K562 (cell line): ENCODE measurements at regions not wholly inside any gene's neighbourhood (a gene's known extent, or its start where the extent isn't known, plus 50 kb on each side); places are given as distances from the start of the nearest gene placed in this dataset.

Experiments used
- ATAC-seq: fragments of 200-7000 bp; cut with Tn5 transposase; 3 replicates; pipeline ENCODE4 v1.9.1; 2020; ENCODE audit warnings: moderate library complexity
- BruUV-seq: library from RNA; stranded (reverse); fragments of 400-500 nt; replicated peaks from 2 replicates; lab custom pipeline; 2021; lab: Mats Ljungman, UMichigan
- CTCF ChIA-PET: fragments of 300-600 bp; formaldehyde crosslinking; extraction: SDS; loops from one replicate; lab custom pipeline; 2021; ENCODE audit warnings: low intra/inter-chr PET ratio; lab: Yijun Ruan, JAX
- POLR2A ChIA-PET: fragments of 300-600, 350-650 bp; sonication (Branson Sonifier 250); formaldehyde crosslinking; extraction: SDS; loops from one replicate; lab custom pipeline; 2021; ENCODE audit warnings: antibody characterized with exemption, inconsistent platforms; lab: Yijun Ruan, JAX
- DNase-seq, 4 experiments: peaks; one replicate each; pipeline versions ENCODE4 v3.0.0 to v3.0.0-alpha.2; 2011 to 2018; ENCODE audit warnings: low spot score in 3 of 4, mixed read lengths in 3 of 4; ENCODE audit errors: extremely low read depth in 1 of 4
- FAIRE-seq: peaks from 2 replicates; lab custom pipeline; 2011; peaks lifted over from hg19 to GRCh38; lab: Jason Lieb, UNC
- H2AFZ ChIP-seq: 2 replicates; pipeline ENCODE4 v1.6.0; 2011; ENCODE audit warnings: low read depth, low read length, control low read depth, inconsistent platforms
- H3K27ac ChIP-seq: fragments of 200-600 bp; 3 replicates; pipeline ENCODE4 v1.8.0; 2011; ENCODE audit warnings: low read depth, mild to moderate bottlenecking, control low read depth, inconsistent platforms, low read length, moderate library complexity, mixed read lengths; ENCODE audit errors: extremely low read depth
- H3K27me3 ChIP-seq, 2 experiments: fragments of 300-600 bp in 1 of 2; 2 replicates in 1 of 2; 3 replicates in 1 of 2; pipeline versions ENCODE4 v1.6.0 to v1.8.0; 2011; ENCODE audit warnings: inconsistent platforms in 2 of 2, low read length in 2 of 2, mild to moderate bottlenecking in 1 of 2, mixed read lengths in 1 of 2, moderate library complexity in 1 of 2; ENCODE audit not compliant: control insufficient read depth in 2 of 2, insufficient read depth in 2 of 2
- H3K36me3 ChIP-seq: fragments of 300-600 bp; 3 replicates; pipeline ENCODE4 v1.8.0; 2011; ENCODE audit warnings: mild to moderate bottlenecking, low read length, inconsistent platforms; ENCODE audit not compliant: control insufficient read depth, insufficient read depth
- H3K4me1 ChIP-seq, 2 experiments: fragments of 200-600 bp in 1 of 2; replicated peaks in 1 of 2; 2 replicates in 1 of 2; 3 replicates in 1 of 2; pipeline versions ENCODE4 v1.5.1 to v1.8.0; 2011; ENCODE audit warnings: inconsistent platforms in 2 of 2, low read length in 2 of 2, mild to moderate bottlenecking in 1 of 2, mixed read lengths in 1 of 2, moderate library complexity in 1 of 2; ENCODE audit not compliant: control insufficient read depth in 2 of 2, insufficient read depth in 2 of 2
- H3K4me2 ChIP-seq: 2 replicates; pipeline ENCODE4 v1.6.1; 2011; ENCODE audit warnings: low read length, control low read depth, inconsistent platforms, mixed read lengths; ENCODE audit not compliant: insufficient read depth
- H3K4me3 ChIP-seq: fragments of 200-600 bp; sonication (generic), shearing (Covaris generic); 2 replicates; pipeline ENCODE4 v1.5.1; 2016; ENCODE audit warnings: control low read depth, inconsistent platforms
- H3K79me2 ChIP-seq: fragments of 200-600 bp; 3 replicates; pipeline ENCODE4 v1.8.0; 2011; ENCODE audit warnings: low read length, inconsistent platforms; ENCODE audit not compliant: control insufficient read depth, insufficient read depth
- H3K9ac ChIP-seq, 2 experiments: 2 replicates each; pipeline versions ENCODE4 v1.6.0 to v1.6.1; 2011; ENCODE audit warnings: low read depth in 2 of 2, low read length in 2 of 2, control low read depth in 1 of 2, inconsistent platforms in 1 of 2, mild to moderate bottlenecking in 1 of 2, mixed read lengths in 1 of 2; ENCODE audit not compliant: insufficient read depth in 1 of 2
- H3K9me1 ChIP-seq: one replicate; pipeline ENCODE4 v1.6.0; 2011; ENCODE audit warnings: inconsistent platforms, mild to moderate bottlenecking, low read length, moderate library complexity; ENCODE audit not compliant: control insufficient read depth, insufficient read depth
- H3K9me3 ChIP-seq: replicated peaks from 2 replicates; pipeline ENCODE4 v1.5.1; 2011; ENCODE audit warnings: low read depth, low read length, inconsistent platforms; ENCODE audit not compliant: control insufficient read depth, insufficient read depth
- H4K20me1 ChIP-seq: replicated peaks from 2 replicates; pipeline ENCODE4 v1.6.1; 2011; ENCODE audit warnings: low read length, inconsistent platforms, mixed read lengths; ENCODE audit not compliant: control insufficient read depth, insufficient read depth
- ADNP ChIP-seq: fragments of 200-800 bp; sonication (Bioruptor generic); IDR thresholded peaks from 2 replicates; pipeline ENCODE4 v1.6.1; 2016; ENCODE audit warnings: missing genetic modification characterization, missing compliant biosample characterization
- BCL6 ChIP-seq: fragments of 250-450 bp; sonication (Bioruptor Pico); IDR thresholded peaks from 2 replicates; pipeline ENCODE4 v1.4.0; 2020
- GABPB2 ChIP-seq: fragments of 250-450 bp; sonication (Bioruptor Pico); conservative IDR thresholded peaks from 2 replicates; pipeline ENCODE4 v1.5.1; 2021; ENCODE audit warnings: mild to moderate bottlenecking
- HEY1 ChIP-seq: fragments of 250-450 bp; sonication (Bioruptor Pico); IDR thresholded peaks from 2 replicates; pipeline ENCODE4 v1.5.0; 2020; ENCODE audit warnings: mild to moderate bottlenecking, moderate library complexity, borderline replicate concordance
- HNRNPUL1 ChIP-seq: fragments of 200-400 bp; formaldehyde crosslinking; IDR thresholded peaks from 2 replicates; pipeline ENCODE4 v1.6.1; 2017; ENCODE audit warnings: low read length
- JUNB ChIP-seq: fragments of 450-650 bp; formaldehyde crosslinking; conservative IDR thresholded peaks from 2 replicates; pipeline ENCODE4 v1.4.0; 2020; ENCODE audit warnings: mild to moderate bottlenecking
- MBD2 ChIP-seq: sonication (generic); IDR thresholded peaks from 2 replicates; pipeline ENCODE4 v1.6.1; 2016; ENCODE audit warnings: low read depth, borderline replicate concordance
- MCM2 ChIP-seq: fragments of 450-650 bp; IDR thresholded peaks from 2 replicates; pipeline ENCODE4 v1.6.1; 2017; ENCODE audit warnings: low read depth, mild to moderate bottlenecking
- MCM3 ChIP-seq: fragments of 450-650 bp; IDR thresholded peaks from 2 replicates; pipeline ENCODE4 v1.6.1; 2016
- RCOR1 ChIP-seq, 2 experiments: IDR thresholded peaks; 2 replicates each; pipeline ENCODE4 v1.6.1; 2012; ENCODE audit warnings: low read depth in 2 of 2, low read length in 2 of 2, borderline replicate concordance in 1 of 2, improper control_type of control experiment in 1 of 2
- RHOXF2B ChIP-seq: fragments of 250-450 bp; sonication (Bioruptor Pico); conservative IDR thresholded peaks from 2 replicates; pipeline ENCODE4 v1.5.1; 2021
- SMAD4 ChIP-seq: fragments of 250-450 bp; sonication (Bioruptor Pico); conservative IDR thresholded peaks from 2 replicates; pipeline ENCODE4 v1.8.0; 2021; ENCODE audit warnings: inconsistent platforms, mild to moderate bottlenecking, moderate library complexity
- SMARCB1 ChIP-seq: IDR thresholded peaks from 2 replicates; pipeline ENCODE4 v1.6.1; 2011; ENCODE audit warnings: improper control_type of control experiment, low read depth; ENCODE audit not compliant: insufficient read length
- WGBS: fragments of 100-300 bp; shearing (Covaris generic); methylation state at CpG from one replicate; pipeline ENCODE4 v1.1.6; 2016; ENCODE audit warnings: low coverage, mixed read lengths; ENCODE audit not compliant: insufficient coverage; ENCODE audit errors: missing lambda C conversion rate; 5-methylcytosine and 5-hydroxymethylcytosine counted together
- in situ Hi-C: fragments of 300-500 bp; cut with MboI; formaldehyde crosslinking; loops from 4 replicates; pipeline ENCODE4 v1.15.0; 2018; ENCODE audit warnings: inconsistent platforms, mixed read lengths
- intact Hi-C: fragments of 100-400 bp; cut with micrococcal nuclease; formaldehyde crosslinking; loops from 2 replicates; pipeline ENCODE4 v1.14.2; 2022
- TF ChIP-seq, protein P1 (sequence below): fragments of 150-350 bp; IDR thresholded peaks from 2 replicates; pipeline ENCODE4 v1.6.1; 2014; ENCODE audit warnings: low read depth, mild to moderate bottlenecking, low read length, borderline replicate concordance
- TF ChIP-seq, protein P2 (sequence below): fragments of 200-400 bp; formaldehyde crosslinking; IDR thresholded peaks from 2 replicates; pipeline ENCODE4 v1.6.1; 2017; ENCODE audit warnings: mild to moderate bottlenecking, low read depth, low read length, moderate library complexity
- TF ChIP-seq, protein P3 (sequence below): fragments of 250-450 bp; sonication (Bioruptor Pico); IDR thresholded peaks from 2 replicates; pipeline ENCODE4 v1.5.0; 2021; ENCODE audit warnings: mild to moderate bottlenecking, moderate library complexity

DNA sequence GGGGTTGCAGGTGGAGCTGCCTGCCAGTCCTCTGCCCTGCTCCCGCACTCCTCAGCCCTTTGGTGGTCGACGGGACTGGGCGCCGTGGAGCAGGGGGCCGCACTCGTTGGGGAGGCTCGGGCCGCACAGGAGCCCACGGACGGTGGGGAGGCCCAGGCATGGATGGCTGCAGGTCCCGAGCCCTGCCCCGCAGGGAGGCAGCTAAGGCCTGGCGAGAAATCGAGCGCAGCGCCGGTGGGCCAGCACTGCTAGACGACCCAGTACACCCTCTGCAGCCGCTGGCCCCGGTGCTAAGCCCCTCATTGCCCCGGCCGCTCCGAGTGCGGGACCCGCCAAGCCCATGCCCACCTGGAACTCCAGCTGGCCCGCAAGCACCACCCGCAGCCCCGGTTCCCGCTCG lies 221.8 kb downstream of the BTG1 start:
- Histone ChIP-seq H3K27ac (no peak overlapping the region), H3K4me1 (peaks cover 0 to 22% of the 10 kb centered on the region in 2 experiments; a peak in 3 of 5 replicates), H3K36me3 (no peaks in the 10 kb centered on the region), H4K20me1 (no peaks in the 10 kb centered on the region), H3K9me3 (no peaks in the 10 kb centered on the region), H3K27me3 (no peaks in the 10 kb centered on the region), H3K9me1 (no peaks in the 10 kb centered on the region), H2AFZ (no peak overlapping the region), H3K4me3 (no peak overlapping the region), H3K9ac (no peak overlapping the region), H3K4me2 (no peak overlapping the region), H3K79me2 (no peaks in the 10 kb centered on the region)
- in situ Hi-C loops (no loop called here), intact Hi-C loops (no loop called here)
- TF ChIP-seq RHOXF2B (CRISPR knock-in tag) (no peak), SMAD4 (no peak), MCM2 (no peak), MBD2 (no peak), ADNP (tag) (no peak), MCM3 (no peak), HNRNPUL1 (no peak), JUNB (no peak), GABPB2 (CRISPR knock-in tag) (no peak), SMARCB1 (no peak), RCOR1 (IDR thresholded peaks at IDR 0.05; ENCODE audit: borderline replicate concordance in 1 of 2, low read depth in 2 of 2, low read length in 2 of 2) (no peak), HEY1 (CRISPR knock-in tag) (no peak), BCL6 (CRISPR knock-in tag) (no peak)
- TF ChIP-seq, protein P1, sequence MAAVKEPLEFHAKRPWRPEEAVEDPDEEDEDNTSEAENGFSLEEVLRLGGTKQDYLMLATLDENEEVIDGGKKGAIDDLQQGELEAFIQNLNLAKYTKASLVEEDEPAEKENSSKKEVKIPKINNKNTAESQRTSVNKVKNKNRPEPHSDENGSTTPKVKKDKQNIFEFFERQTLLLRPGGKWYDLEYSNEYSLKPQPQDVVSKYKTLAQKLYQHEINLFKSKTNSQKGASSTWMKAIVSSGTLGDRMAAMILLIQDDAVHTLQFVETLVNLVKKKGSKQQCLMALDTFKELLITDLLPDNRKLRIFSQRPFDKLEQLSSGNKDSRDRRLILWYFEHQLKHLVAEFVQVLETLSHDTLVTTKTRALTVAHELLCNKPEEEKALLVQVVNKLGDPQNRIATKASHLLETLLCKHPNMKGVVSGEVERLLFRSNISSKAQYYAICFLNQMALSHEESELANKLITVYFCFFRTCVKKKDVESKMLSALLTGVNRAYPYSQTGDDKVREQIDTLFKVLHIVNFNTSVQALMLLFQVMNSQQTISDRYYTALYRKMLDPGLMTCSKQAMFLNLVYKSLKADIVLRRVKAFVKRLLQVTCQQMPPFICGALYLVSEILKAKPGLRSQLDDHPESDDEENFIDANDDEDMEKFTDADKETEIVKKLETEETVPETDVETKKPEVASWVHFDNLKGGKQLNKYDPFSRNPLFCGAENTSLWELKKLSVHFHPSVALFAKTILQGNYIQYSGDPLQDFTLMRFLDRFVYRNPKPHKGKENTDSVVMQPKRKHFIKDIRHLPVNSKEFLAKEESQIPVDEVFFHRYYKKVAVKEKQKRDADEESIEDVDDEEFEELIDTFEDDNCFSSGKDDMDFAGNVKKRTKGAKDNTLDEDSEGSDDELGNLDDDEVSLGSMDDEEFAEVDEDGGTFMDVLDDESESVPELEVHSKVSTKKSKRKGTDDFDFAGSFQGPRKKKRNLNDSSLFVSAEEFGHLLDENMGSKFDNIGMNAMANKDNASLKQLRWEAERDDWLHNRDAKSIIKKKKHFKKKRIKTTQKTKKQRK, result no peak
- TF ChIP-seq, protein P2, sequence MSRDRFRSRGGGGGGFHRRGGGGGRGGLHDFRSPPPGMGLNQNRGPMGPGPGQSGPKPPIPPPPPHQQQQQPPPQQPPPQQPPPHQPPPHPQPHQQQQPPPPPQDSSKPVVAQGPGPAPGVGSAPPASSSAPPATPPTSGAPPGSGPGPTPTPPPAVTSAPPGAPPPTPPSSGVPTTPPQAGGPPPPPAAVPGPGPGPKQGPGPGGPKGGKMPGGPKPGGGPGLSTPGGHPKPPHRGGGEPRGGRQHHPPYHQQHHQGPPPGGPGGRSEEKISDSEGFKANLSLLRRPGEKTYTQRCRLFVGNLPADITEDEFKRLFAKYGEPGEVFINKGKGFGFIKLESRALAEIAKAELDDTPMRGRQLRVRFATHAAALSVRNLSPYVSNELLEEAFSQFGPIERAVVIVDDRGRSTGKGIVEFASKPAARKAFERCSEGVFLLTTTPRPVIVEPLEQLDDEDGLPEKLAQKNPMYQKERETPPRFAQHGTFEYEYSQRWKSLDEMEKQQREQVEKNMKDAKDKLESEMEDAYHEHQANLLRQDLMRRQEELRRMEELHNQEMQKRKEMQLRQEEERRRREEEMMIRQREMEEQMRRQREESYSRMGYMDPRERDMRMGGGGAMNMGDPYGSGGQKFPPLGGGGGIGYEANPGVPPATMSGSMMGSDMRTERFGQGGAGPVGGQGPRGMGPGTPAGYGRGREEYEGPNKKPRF, result no peak
- TF ChIP-seq, protein P3, sequence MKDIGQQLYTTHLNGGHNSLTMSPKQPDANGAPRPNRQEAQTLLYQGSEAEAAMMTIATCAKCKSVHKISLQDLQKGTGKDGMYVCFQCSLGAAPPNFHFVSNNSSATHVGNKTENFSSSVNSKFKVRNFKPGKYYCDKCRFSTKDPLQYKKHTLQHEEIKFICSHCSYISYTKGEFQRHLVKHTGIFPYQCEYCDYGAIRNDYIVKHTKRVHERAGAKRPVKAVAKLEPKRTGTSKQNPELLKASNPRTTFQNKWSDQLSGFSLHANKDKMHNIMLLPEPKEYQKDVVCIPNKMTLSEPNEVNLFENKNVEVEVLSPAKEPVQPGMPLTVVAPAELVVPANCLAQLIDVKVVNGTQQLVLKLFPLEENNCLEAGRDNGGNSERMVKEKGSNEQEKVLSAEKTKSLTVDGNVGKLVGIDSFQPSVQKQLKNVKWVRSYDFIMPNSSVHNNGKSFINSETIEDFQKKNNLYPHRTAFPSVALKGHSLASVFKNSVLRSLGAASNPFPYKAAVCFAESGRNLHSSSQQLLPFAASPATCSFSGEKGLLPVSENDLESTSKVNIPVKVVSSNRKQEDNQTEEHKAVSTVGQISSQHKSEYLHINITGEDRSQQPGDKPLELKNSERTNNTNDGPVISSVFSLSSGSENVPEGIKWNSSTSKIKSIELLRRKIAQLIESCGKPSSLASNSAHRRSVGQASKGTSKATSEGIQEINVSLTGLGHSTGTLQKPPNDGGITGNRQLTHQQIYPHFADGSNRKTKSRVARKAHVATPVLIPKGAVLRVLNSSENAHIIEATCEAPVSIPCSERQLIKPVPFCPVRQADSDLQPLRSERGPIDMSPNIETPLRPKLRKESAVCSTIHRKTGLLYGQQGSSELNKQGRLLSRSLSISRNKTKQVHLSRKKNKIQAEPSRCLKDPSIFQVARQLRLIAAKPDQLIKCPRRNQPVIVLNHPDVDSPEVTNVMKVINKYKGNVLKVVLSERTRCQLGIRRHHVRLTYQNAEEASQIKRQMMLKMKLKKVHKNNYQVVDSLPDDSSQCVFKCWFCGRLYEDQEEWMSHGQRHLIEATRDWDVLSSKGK (CRISPR knock-in tag), result no peak
- ATAC-seq (no peak), FAIRE-seq (no peak), DNase-seq (no peak)
- POLR2A ChIA-PET, result interaction anchor here (0.8 to 1.2 kb wide), 3 partner anchors 13 to 220 kb away, joined by 3 to 4 read pairs (median 3); no protein-coding TSS in a partner anchor
- WGBS, result 83% methylated on average over 26 of the region's 31 CpGs
- CTCF ChIA-PET, result no interaction called here
- no TSS peak for BruUV-seq
